ENCODE measurements at regions not wholly inside any gene's neighbourhood (a gene's known extent, or its start where the extent isn't known, plus 50 kb on each side); places are given as distances from the start of the nearest gene placed in this dataset.
"Not testable (repeated sequence)": the region's sequence is repeated elsewhere in the genome, so short reads cannot be mapped to it uniquely, and the experiment has no call there.

DNA sequence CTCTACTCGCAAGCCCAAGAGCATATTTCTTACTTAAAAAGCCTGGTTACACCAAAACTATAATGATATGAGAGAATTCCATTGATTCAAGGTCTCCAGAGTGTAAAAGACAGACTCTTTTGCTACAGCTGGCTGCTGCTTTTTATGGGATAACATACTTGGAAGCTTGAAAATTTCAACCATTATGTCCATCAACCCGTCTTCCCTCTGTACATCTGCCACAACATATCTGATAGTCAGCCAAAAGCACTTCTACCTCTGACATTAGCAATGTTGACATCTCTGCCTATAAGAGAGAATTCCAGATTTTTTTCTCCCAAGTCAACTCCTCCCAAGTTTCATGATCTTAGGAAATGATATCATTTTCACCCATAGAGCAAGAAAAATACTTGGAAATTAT, 54.4 kb upstream of the IQCM start:
- no peak for DNase-seq

DNA sequence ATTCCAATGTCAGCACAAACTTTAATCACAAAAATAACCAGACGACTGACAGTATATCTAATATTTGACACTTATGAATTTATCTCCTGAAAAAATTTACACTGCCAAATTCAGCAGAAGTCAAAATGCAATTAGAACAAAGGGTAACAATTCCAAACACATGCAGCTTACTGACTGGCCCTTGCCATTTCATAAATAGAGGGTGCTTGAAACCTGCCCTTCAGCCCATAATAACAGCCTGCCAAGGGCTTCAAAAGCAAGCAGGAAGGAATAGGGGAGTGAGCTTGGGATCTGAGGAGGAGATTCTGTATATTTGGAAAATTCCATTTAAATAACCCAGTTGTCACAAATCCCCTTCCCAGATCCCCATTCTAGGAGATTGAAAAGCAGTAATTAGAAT, 66.1 kb upstream of the IQCM start:
- no peak for DNase-seq

DNA sequence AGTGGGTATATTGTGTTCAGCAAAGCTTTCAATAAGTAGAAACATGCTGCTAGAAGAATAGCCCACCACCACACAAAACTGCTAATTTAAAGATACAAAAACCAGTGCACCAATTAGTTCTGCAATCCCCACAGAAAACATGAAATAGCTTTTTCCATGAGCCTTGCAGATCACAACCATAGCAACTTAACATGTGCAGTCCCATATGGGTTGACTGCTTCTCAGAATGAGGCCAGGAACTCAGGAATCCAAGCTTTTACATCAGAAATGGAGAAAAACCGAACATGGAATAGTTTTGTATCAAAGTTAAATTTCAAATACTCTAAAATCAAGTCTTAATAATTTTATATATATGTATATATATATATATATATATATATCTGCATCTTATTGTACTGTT, 66.6 kb upstream of the IQCM start:
- DNase-seq: no peak

DNA sequence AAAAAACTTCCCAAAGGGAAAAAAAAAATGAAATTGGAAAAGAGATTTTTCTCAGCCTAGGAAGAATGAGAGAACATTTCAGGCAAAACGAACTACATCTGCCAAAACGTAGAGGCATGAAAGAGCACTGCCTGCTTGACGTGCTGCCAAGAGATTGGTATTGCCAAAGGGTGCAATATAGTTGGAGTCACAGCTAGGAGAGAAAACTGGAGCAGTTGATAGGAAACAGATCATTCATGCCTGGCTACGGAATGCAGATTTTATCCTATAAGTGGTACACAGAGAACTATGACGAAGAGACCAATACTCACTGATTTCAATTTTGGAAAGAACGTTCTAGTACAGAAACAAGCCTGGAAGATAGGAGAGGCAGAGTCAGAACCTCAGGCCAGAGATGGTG, 68.4 kb upstream of the IQCM start:
- no peak for DNase-seq

DNA sequence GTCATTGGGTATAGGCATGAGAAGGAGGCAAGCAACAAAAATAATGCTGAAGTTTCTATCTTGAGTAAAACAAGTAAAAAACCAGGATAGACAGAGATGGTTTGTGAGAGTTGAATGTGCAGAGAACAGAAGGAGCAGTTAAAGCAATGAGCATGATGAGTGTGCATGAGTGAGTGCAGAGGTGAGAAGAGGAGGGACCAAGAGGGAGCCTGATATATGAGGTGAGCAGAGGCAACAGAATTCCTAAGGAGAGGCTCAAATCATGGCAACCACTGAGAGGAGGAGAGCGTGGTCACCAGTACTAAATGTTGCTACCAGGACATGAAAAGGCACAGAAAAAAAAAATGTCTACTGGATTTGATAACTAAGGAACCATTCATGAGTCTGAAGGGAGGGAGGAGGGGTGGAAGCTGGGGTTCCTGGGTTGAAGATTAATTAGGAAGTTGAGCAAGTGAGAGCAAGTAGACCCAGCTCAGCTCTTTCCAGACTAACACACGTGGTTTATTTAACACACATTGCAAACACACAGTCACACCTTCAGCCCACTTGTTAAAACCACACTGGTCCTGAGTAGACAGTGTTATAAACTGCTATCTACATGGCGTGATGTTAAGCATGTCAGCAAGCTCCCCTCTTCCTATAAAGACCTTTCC, 69.0 kb upstream of the IQCM start:
- DNase-seq: no peak

DNA sequence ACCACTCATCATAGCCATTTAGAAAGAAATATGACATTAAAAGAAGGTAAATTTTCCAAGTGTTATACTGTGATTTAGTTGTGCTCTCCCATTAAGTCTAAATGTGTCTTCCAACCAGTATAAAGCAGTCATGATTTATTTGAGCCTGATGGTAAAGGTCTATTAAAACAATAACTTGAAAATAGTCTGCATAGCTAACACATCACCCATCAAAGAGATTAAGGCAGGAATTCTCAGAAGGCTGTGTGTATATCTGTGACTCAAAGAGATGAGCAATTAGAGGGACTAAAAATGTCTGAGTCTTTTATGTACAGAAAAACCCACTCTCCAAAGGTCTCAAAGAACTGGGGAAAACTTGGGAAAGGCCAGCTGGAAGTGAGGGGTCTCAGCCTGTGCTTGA, 70.3 kb upstream of the IQCM start:
- no peak for DNase-seq

DNA sequence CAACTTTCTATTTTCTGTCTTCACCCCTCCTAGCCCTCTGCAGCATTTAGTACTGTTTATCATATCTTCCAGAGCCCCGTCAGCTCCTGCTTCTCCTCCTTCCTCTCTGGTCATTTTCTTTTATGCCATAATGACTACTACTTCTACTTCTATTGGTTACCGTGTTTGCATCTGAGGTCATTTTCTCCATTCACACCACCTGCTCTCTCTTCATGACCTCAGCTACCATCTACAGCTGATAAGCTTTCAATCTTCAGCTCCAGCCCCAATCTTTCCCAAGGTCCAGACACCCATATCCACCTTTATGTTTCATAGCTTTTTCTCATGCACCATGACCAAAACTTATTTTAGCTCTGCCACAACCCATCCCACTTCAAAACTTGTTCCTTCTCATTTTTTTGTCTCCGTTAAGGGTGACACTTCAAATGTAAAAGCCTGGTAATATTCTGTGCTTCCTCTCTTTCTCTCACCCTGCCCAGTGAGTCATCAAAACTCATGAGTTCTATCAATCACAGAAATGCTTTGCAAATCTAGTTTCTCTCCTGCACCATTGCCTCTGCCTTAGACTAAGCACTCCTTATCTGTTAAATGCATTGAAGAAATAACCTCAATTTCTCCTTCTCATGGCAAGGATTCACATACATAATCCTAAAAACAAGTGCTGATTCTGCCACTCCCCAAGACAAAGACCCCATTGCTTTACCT, 71.3 kb upstream of the IQCM start:
- no peak for DNase-seq

DNA sequence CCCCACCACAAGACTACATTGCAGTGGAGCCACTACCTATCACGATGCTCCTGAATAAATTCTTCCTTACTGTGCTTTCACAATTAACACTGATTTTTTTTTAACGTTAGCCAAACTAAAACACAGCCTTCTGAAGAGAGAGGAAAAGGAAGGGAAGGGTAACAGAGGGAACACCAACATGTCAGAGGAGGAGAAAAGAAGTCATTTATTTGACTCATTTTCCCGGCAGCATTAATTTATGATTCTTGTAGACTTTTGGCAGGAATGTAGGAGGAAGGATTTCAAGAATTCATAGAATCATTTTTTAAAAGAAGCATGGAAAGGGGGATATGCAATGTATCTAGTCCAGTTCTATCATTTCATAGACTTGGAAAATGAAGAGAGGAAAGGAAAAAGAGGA, 74.3 kb upstream of the IQCM start:
- no peak for DNase-seq

DNA sequence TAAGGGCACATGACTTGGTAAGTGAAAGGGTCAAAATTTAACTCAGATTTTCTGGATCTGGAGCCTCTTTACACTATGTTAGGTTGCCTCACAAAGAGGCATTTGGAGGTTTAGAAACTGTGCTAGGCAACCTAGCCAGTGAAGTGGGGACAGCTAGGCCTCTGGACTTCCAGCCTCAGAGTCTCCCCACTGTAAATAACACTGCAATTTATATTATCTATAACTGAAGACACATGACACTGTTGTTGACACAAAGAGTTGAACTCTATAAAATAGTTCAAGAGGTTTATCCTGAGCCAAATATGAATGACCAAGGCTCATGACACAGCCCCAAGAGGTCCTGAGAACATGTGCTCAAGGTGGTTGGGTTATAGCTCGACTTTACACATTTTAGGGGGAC, 74.9 kb upstream of the IQCM start:
- no peak for DNase-seq

DNA sequence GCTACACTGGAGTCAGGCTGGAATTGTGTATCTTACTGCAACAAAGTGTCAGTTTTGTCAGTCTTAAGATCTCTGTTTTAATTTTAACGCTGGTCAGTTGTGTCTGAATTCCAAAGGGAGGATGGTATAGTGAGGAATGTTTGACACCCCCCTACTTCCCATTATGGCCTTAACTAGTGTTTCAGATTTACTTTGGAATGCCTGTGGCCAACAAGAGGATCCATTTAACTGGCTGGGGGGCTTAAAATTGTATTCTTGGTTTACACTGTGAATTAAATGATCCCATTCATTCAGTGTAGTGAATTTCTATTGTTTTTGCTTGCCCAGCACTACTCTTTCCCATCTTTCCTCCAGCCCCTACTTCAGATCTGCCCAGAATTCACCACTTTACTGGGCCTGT, 75.8 kb upstream of the IQCM start:
- DNase-seq: no peak

DNA sequence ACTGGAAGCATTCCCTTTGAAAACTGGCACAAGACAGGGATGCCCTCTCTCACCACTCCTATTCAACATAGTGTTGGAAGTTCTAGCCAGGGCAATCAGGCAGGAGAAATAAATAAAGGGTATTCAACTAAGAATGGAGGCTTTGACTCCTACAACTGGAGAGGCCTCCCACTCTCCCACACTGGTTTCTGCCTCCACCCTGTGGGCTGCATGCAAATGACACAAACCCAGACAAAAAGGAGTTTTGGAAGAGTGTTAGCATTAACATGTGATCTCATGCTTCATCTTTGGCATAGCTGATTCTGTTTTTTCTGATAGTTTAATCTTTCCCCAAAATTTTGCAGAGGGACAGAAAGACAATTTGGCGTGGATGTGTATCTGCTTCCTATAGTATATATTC, 80.8 kb upstream of the IQCM start:
- no peak for DNase-seq

DNA sequence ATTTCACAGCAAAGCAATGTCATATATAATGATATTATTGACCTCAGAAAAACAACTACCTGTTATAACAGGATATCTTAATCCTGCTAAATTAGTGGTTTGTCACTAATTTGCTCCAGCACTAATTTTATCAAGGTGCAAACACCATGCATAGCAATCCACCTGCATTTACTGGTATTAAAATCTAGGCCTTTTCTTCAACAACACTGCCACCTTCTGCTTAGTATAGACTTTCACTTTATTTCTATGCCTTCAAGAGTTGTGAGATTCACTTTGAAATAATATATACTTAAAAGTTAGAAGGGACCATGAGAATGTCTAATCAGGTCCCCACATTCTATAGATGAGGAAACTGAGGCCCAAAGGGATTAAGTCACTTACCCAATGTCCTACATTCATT, 82.1 kb upstream of the IQCM start:
- DNase-seq: no peak

DNA sequence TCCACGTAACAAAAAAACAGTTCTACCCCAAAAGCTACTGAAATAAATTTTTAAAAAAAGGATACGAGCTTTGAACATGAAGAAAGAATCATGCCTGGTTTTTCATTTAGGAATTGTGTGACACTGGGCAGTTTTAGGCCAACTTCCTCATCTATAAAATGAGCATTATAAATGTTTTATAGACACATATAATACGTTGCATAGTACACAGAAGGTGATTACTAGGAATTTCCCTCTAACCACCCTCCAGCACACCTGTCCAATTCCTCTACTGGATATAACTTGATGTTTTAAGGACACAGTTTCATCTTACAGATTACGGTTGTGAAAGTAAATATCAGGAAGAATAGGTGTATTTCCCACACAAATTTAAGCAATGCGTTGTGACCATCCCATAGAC, 85.5 kb upstream of the IQCM start:
- no peak for DNase-seq

DNA sequence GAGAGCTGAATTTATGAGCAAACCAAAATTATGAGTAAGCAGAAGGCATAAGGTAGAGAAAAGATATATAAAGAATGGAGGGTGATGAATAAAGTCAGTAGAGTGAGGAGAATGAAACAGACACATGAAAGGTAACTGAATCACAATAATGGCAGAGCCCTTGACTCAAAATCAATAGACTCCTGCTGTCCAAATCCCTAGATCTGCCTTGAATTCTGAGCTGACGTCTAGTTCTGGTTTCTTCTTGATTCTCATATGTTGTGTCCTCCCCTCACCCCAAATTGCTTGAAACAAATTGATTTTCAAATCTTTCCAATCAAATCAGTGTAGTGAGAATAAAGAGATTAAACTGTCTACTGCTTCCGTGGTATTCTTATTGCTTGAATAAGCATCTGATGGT, 86.6 kb upstream of the IQCM start:
- DNase-seq: no peak

DNA sequence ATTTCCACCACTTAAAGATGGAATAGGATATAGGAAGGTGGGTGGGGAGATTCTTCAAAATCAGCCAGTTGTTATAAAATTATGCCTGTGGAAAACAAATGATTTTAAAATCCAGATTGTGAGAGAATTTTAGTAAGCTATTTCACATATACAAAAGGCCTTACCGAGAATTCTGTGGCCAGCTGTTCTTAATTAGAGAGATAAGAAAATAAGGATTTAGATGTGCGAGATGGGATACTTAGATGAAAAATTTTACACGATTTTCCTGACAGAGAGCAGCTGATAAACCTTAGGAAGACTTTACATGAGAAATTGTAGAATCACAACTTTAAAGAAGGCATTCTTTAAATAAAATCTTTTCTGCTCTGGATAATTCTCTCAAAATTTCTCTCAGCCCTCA, 94.5 kb upstream of the IQCM start:
- DNase-seq: no peak

DNA sequence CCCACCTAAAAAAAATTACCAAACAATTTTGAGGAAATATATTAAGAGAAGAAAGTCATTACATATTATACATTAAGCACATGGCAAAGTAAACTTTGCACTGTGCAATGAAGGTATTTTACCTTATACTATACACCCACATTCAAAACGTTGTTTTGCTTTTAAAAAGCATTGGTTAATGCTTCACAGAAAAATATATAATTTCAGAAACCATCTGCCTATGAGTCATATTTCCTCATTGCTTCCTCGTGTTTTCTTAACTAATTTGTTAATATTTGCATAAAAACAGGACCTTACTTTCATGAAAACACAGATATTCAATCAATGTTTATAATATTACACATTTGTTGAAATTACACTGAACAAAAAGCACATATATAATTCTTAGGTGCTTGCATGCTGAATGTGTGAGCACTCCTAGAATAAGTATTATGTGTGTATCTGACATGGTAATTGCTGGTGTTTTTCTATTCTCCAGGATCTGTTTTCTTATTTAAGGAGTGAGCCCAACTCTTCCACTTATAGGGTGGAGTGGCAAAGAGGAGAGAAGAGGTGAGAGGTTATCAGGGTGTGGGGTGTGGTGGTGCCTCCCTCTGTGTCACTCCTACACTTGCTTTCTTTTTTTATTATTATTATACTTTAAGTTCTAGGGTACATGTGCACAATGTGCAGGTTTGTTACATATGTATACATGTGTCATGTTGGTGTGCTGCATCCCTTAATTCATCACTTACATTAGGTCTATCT, 95.1 kb upstream of the IQCM start:
- DNase-seq: no peak

DNA sequence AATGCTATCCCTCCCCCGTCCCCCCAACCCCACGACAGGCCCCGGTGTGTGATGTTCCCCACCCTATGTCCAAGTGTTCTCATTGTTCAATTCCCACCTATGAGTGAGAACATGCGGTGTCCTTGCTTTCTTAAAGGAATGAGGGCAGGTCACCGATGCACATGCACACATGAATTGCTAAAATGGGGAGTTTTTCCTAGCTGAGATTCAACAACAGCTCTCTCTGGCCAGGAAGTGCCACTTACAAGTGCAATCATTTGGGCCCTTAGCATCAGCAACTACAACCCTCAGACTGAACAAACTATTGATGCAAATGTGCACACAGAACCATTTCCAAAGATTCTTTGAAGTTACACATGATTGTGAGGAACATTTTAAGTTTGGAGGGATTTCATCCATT, 95.7 kb upstream of the IQCM start:
- no peak for DNase-seq

DNA sequence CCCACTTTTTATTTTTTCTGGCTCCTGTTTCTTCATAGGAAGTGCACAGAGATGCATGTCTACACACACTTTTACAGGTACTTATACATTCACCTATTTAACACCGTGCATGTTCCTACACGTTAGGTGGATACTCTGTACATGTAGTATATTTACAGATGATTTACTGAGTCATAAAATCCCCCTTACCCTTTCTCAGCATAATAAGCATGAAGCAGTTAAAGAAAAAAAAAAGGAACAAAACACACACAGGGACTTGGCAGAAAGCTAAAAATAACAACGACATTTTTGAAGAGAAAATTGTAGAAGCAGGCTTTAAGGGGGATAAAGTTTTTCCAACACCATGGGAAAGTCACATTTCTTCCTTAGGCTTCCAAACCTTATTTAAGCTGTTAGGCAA, 96.4 kb upstream of the IQCM start:
- DNase-seq: no peak

DNA sequence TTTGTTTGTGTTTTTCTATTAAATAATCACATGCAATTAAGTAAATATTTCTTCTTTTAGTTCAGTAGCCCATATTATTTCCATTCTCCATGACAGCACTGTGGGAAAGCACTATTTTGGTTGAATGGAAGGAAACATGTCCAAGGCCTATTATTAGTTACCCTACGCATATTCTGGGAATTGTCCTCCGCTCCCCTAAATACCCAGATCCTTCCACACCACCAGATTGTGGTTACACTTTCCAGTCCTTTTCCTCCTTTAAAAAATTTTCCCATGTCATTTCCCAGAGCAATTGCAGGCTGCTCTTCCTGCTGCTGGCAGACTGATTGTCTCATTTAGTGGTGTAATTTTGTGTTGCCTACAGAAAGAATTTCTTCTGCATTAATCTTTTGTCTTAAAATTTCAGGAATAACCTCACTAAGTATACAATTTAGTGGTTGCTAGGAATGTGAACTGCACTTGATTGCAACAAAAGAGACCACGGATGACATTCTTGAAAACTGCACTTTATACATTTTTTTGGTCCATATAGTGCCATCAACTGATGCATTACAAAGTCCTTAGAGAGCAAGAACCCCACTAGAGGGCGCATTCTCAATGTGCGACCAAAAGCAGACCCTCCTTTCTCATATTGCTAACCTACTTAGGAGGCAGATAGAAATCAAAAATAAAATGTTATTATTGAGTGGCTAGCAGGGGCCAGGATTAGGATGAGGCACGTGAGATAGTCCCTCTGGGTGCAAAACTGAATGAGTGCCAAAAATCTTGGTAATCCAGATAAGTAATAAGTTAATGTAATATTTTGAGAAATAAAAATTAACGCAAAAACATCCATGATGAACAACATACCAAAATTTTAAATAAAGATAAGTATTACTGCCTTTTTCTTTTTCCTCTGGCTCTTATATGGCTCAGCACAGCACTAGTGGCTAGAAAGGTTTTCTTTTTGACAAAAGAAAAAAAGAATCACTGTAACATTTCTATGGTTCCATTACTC, 98.8 kb upstream of the IQCM start:
- DNase-seq: peak in 1 of 2 donors; percentile 5

DNA sequence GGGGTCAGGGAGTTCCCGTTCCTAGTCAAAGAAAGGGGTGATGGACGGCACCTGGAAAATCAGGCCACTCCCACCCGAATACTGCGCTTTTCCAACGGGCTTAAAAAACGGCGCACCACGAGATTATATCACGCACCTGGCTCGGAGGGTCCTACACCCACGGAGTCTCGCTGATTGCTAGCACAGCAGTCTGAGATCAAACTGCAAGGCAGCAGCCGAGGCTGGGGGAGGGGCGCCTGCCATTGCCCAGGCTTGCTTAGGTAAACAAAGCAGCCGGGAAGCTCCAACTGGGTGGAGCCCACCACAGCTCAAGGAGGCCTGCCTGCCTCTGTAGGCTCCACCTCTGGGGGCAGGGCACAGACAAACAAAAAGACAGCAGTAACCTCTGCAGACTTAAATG, 100.1 kb upstream of the IQCM start:
- not testable (repeated sequence) for DNase-seq

DNA sequence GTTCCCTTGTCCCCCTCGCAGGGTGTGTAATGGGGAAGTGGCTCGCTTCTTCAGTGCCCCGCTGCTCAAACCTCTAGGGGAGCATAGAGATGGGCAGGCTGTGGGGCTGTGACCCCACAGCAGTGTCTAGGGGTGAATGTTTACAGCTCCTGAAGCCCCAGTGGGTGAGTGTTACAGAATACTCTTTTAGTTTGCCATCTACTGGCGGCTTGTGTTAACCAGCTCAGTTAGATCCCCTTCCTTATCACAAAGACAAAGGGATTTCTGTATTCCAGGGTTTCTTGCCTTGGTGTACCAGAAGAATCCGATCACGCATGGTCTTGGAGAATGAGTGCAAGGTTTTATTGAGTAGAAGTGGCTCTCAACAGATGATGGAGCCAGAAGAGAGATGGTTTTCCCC, 108.1 kb upstream of the IQCM start:
- no peak for DNase-seq

DNA sequence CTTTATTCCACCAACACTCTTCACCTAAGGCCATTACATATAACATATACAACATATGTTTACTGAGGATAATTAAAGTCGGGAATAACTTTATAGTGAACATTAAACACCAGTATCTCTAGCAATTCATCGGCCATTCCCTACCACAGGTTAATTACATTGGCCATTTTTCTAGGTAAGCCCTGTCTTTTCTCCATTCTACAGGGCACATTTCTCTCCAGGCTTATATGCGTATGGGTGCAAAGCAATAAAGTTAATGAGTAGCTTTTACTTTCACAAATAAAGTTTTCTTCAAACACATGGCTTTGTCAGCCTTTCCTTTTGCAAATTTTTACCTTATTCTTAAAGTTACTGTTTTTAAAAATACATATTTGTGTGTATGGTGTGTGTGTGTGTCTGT, 111.9 kb upstream of the IQCM start:
- no peak for DNase-seq

DNA sequence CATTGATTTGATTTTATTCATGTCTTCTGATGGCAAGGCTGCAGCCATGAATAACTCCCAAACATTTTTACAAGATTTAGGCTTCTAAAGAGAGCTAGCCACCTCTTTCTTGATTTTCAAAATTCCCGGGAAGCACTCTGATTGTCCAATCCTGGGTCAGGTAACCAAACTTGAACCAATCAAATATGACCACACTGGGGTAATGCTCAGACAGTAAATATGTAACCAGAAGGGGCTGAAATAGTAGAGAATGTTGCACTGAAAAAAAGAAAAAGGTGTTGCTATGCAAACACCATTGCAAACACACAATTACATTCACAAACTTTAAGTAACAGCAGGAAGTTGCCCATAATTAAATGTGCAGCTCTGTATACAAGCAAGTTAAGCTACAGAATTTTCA, 112.9 kb upstream of the IQCM start:
- no peak for DNase-seq
